HG03196 (cell line): ENCODE measurements at regions not wholly inside any gene's neighbourhood (a gene's known extent, or its start where the extent isn't known, plus 50 kb on each side); places are given as distances from the start of the nearest gene placed in this dataset.

Source experiments
- ATAC-seq: cut with Tn5 transposase; IDR thresholded peaks from one replicate; pipeline ENCODE4 v1.9.1; 2021; ENCODE audit not compliant: unreplicated experiment

- ATAC-seq: no peak
Observed at GRCh38 chr2:30310371-30310770, 79.0 kb downstream of the LBH start.

GRCh38 chr2:30310955-30311354 is 79.6 kb downstream of the LBH start:
- ATAC-seq: peak; percentile 51

GRCh38 chr2:30311711-30312110 is 80.4 kb downstream of the LBH start:
- ATAC-seq: no peak

- ATAC-seq: no peak
Observed at GRCh38 chr2:30312916-30313315, 81.6 kb downstream of the LBH start.

- ATAC-seq: no peak
Observed at GRCh38 chr2:30314981-30315380, 83.6 kb downstream of the LBH start.

GRCh38 chr2:30315391-30316063 is 84.2 kb downstream of the LBH start:
- no peak for ATAC-seq

- no peak for ATAC-seq
Observed at GRCh38 chr2:30316408-30316807, 85.1 kb downstream of the LBH start.

GRCh38 chr2:30318987-30319782 is 87.9 kb downstream of the LBH start:
- no peak for ATAC-seq

GRCh38 chr2:30321466-30321865 is 90.1 kb downstream of the LBH start:
- ATAC-seq: no peak

GRCh38 chr2:30323499-30323898 is 92.2 kb downstream of the LBH start:
- ATAC-seq: no peak

- ATAC-seq: no peak
Observed at GRCh38 chr2:30324245-30324908, 93.0 kb downstream of the LBH start.

- ATAC-seq: no peak
Observed at GRCh38 chr2:30325600-30326328, 94.4 kb downstream of the LBH start.

GRCh38 chr2:30326497-30326896 is 95.2 kb downstream of the LBH start:
- no peak for ATAC-seq

GRCh38 chr2:30331038-30331437 is 99.7 kb downstream of the LBH start:
- no peak for ATAC-seq

- ATAC-seq: no peak
Observed at GRCh38 chr2:30331869-30332268, 100.5 kb downstream of the LBH start.

- ATAC-seq: no peak
Observed at GRCh38 chr2:30332791-30333453, 101.6 kb downstream of the LBH start.

- ATAC-seq: no peak
Observed at GRCh38 chr2:30334762-30335363, 103.5 kb downstream of the LBH start.

GRCh38 chr2:30336084-30336483 is 104.8 kb downstream of the LBH start:
- ATAC-seq: no peak

- ATAC-seq: peak; percentile 84
Observed at GRCh38 chr2:30336978-30337841, 105.9 kb downstream of the LBH start.
